GM12873 (cell line): ENCODE measurements at regions not wholly inside any gene's neighbourhood (a gene's known extent, or its start where the extent isn't known, plus 50 kb on each side); places are given as distances from the start of the nearest gene placed in this dataset.

Source experiments
- TF ChIP-seq, protein P1 (sequence below): IDR thresholded peaks from 2 replicates; pipeline ENCODE4 v1.5.1; 2012; ENCODE audit warnings: low read depth, mild to moderate bottlenecking, moderate library complexity, low read length, control low read depth; ENCODE audit not compliant: insufficient read depth; ENCODE audit errors: missing control alignments

DNA sequence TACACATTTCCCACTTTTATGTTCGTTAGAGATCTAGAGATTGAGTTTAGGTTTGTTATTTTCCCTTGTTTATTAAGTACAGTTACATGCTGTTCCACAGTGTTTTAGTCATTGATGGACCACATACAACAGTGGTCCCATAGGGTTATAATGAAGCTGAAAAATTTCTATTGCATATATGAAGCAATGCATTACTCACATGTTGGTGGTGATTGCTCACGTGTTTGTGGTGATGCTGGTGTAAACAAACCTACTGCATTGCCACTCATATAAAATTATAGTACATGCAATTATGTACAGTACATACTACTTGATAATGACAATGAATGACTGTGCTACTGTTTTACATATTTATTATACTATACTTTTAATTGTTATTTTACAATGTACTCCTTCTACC lies 51.0 kb upstream of the NXPH2 start:
- TF ChIP-seq, protein P1, sequence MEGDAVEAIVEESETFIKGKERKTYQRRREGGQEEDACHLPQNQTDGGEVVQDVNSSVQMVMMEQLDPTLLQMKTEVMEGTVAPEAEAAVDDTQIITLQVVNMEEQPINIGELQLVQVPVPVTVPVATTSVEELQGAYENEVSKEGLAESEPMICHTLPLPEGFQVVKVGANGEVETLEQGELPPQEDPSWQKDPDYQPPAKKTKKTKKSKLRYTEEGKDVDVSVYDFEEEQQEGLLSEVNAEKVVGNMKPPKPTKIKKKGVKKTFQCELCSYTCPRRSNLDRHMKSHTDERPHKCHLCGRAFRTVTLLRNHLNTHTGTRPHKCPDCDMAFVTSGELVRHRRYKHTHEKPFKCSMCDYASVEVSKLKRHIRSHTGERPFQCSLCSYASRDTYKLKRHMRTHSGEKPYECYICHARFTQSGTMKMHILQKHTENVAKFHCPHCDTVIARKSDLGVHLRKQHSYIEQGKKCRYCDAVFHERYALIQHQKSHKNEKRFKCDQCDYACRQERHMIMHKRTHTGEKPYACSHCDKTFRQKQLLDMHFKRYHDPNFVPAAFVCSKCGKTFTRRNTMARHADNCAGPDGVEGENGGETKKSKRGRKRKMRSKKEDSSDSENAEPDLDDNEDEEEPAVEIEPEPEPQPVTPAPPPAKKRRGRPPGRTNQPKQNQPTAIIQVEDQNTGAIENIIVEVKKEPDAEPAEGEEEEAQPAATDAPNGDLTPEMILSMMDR: no peak

DNA sequence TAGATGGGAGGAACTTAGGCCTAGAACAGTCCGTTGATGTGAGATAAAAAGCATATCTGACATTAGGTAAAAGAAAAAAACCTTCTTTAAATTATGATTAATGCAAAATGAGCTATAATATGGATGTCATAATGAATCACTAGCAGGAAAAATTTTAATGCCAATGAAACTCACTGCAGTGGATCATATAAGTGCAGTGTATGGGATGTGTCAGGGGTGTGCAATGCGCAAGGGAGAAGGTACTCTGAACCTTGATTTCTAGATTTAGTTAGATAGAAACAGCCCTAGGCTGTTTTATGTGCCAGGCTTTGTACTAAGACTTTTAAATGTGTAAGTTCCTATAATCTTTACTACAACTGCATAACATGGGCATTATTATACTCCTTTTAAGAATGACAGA lies 50.4 kb upstream of the NXPH2 start:
- TF ChIP-seq, protein P1: no peak
